Caco-2 (cell line): ENCODE measurements at regions not wholly inside any gene's neighbourhood (a gene's known extent, or its start where the extent isn't known, plus 50 kb on each side); places are given as distances from the start of the nearest gene placed in this dataset.

Experiments used
- BruUV-seq: library from RNA; stranded (reverse); fragments of 400-500 nt; replicated peaks from 2 replicates; lab custom pipeline; 2021; lab: Mats Ljungman, UMichigan
- CTCF ChIA-PET: fragments of 300-600 bp; sonication (Branson Sonifier 250); formaldehyde crosslinking; loops from one replicate; lab custom pipeline; 2022; ENCODE audit warnings: antibody characterized with exemption; lab: Charles Lee
- POLR2A ChIA-PET: fragments of 300-600 bp; sonication (Branson Sonifier 250); formaldehyde crosslinking; loops from one replicate; lab custom pipeline; 2022; ENCODE audit warnings: antibody characterized with exemption; lab: Charles Lee
- DNase-seq, 2 experiments: peaks; one replicate each; pipeline versions ENCODE4 v3.0.0 to v3.0.0-alpha.2; 2020 to 2022
- H3K27me3 ChIP-seq: replicated peaks from 2 replicates; pipeline ENCODE4 v1.6.0; 2011; ENCODE audit warnings: low read length; ENCODE audit not compliant: control insufficient read depth, insufficient read depth
- H3K36me3 ChIP-seq: 2 replicates; pipeline ENCODE4 v1.5.1; 2011; ENCODE audit warnings: low read length; ENCODE audit not compliant: control insufficient read depth, insufficient read depth
- H3K4me1 ChIP-seq: fragments of 250-450 bp; sonication (Bioruptor Pico); 2 replicates; pipeline ENCODE4 v1.5.1; 2020; ENCODE audit warnings: mild to moderate bottlenecking
- H3K4me3 ChIP-seq: 2 replicates; pipeline ENCODE4 v1.5.1; 2011; ENCODE audit warnings: low read depth, mild to moderate bottlenecking, control low read depth, low read length
- H3K9me3 ChIP-seq: fragments of 250-450 bp; sonication (Bioruptor Pico); 2 replicates; pipeline ENCODE4 v1.5.1; 2020; ENCODE audit warnings: mild to moderate bottlenecking, moderate library complexity
- H3K27ac Mint-ChIP-seq: one replicate; pipeline ENCODE4 v1.8.0; 2022; ENCODE audit warnings: mixed read lengths; ENCODE audit not compliant: unreplicated experiment
- H3K27me3 Mint-ChIP-seq: one replicate; pipeline ENCODE4 v1.8.0; 2022; ENCODE audit warnings: mixed read lengths; ENCODE audit not compliant: insufficient read depth, unreplicated experiment
- H3K36me3 Mint-ChIP-seq: one replicate; pipeline ENCODE4 v1.8.0; 2022; ENCODE audit warnings: mild to moderate bottlenecking, mixed read lengths; ENCODE audit not compliant: insufficient read depth, unreplicated experiment
- H3K4me1 Mint-ChIP-seq: one replicate; pipeline ENCODE4 v1.8.0; 2022; ENCODE audit warnings: low read depth, mixed read lengths; ENCODE audit not compliant: unreplicated experiment
- H3K4me3 Mint-ChIP-seq: one replicate; pipeline ENCODE4 v1.8.0; 2022; ENCODE audit warnings: mild to moderate bottlenecking, moderate library complexity, mixed read lengths; ENCODE audit not compliant: unreplicated experiment
- H3K9me3 Mint-ChIP-seq: one replicate; pipeline ENCODE4 v1.8.0; 2022; ENCODE audit warnings: mixed read lengths; ENCODE audit not compliant: unreplicated experiment
- CTCF ChIP-seq, 2 experiments: fragments of 200-600 bp in 1 of 2; IDR thresholded peaks; 1 replicate in 1 of 2; 2 replicates in 1 of 2; pipeline versions ENCODE4 v1.5.1 to v1.8.0; 2011 to 2022; ENCODE audit warnings: antibody characterized with exemption in 1 of 2, control low read depth in 1 of 2, inconsistent platforms in 1 of 2, low read depth in 1 of 2, low read length in 1 of 2, mild to moderate bottlenecking in 1 of 2, moderate library complexity in 1 of 2; ENCODE audit not compliant: insufficient read depth in 1 of 2, severe bottlenecking in 1 of 2, unreplicated experiment in 1 of 2
- intact Hi-C: fragments of 100-400 bp; cut with micrococcal nuclease; formaldehyde crosslinking; loops from one replicate; pipeline ENCODE4 v1.10.0; 2022; ENCODE audit not compliant: unreplicated experiment

DNA sequence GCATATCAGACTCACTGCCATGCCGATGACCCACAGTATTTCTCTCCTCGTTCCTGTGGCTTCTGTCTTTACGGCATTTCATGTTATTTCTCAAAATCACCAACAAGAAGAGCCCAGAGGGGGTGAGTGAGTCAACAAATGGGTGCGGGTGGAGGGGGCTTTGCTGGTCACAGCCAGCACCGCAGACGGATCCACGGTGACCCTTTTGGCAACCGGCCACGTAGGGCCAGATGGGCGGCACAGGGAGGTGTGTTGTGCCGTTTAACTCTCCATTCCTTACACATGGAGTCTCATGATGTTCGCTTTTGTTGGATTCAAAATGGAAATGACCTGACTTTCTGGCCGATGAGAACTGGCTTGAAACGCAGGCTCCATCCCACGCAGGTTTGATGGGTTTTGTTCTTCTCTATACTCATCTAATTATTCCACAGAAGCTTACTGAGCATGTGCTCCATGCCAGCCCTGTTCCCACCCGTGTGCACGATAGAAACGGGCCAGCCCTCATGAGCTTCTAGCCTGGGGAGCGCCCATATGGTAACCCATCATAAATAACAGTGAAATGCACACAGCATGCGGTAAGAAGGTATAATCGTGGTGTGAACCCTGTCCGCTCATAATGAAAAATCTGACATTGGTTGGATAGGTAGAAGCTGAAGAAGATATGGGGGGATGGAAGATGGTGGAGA is 319.9 kb downstream of the BRD1 start:
- H3K36me3 ChIP-seq: no peaks in the 10 kb centered on the region
- H3K36me3 Mint-ChIP-seq: no peaks in the 10 kb centered on the region
- ChIA-PET POLR2A (no interaction called here), CTCF (no interaction called here)
- H3K27me3 Mint-ChIP-seq: no peaks in the 10 kb centered on the region
- H3K4me1 ChIP-seq: peaks cover 5% of the 10 kb centered on the region
- H3K9me3 Mint-ChIP-seq: no peaks in the 10 kb centered on the region
- BruUV-seq: no TSS peak
- H3K27me3 ChIP-seq: no peaks in the 10 kb centered on the region
- no peak overlapping the region for H3K27ac Mint-ChIP-seq
- DNase-seq: no peak
- TF ChIP-seq CTCF (IDR thresholded peaks at IDR 0.05; ENCODE audit: insufficient read depth in 1 of 2, low read depth in 1 of 2, low read length in 1 of 2, severe bottlenecking in 1 of 2, unreplicated experiment in 1 of 2): no peak
- 0 out of 2 replicates have a peak, but pooled peaks cover 3% of the 10 kb centered on the region for H3K9me3 ChIP-seq
- intact Hi-C loops: no loop called here
- peaks cover 3% of the 10 kb centered on the region for H3K4me1 Mint-ChIP-seq
- no peak overlapping the region for H3K4me3 Mint-ChIP-seq
- H3K4me3 ChIP-seq: no peak overlapping the region

GRCh38 chr22:49506010-49506400 is 321.7 kb downstream of the BRD1 start:
- Histone ChIP-seq H3K9me3 (no peaks in the 10 kb centered on the region; the same call in 1 of the 2 replicates), H3K27me3 (no peaks in the 10 kb centered on the region), H3K4me3 (no peak overlapping the region), H3K4me1 (peaks cover 16% of the 10 kb centered on the region), H3K36me3 (no peaks in the 10 kb centered on the region)
- CTCF ChIA-PET: no interaction called here
- Mint-ChIP-seq H3K4me1 (peaks cover 5% of the 10 kb centered on the region), H3K27me3 (no peaks in the 10 kb centered on the region), H3K27ac (no peak overlapping the region), H3K36me3 (no peaks in the 10 kb centered on the region), H3K9me3 (no peaks in the 10 kb centered on the region), H3K4me3 (no peak overlapping the region)
- no peak for TF ChIP-seq CTCF (IDR thresholded peaks at IDR 0.05; ENCODE audit: insufficient read depth in 1 of 2, low read depth in 1 of 2, low read length in 1 of 2, severe bottlenecking in 1 of 2, unreplicated experiment in 1 of 2)
- POLR2A ChIA-PET: no interaction called here
- DNase-seq: no peak
- BruUV-seq: no TSS peak
- intact Hi-C loops: no loop called here

DNA sequence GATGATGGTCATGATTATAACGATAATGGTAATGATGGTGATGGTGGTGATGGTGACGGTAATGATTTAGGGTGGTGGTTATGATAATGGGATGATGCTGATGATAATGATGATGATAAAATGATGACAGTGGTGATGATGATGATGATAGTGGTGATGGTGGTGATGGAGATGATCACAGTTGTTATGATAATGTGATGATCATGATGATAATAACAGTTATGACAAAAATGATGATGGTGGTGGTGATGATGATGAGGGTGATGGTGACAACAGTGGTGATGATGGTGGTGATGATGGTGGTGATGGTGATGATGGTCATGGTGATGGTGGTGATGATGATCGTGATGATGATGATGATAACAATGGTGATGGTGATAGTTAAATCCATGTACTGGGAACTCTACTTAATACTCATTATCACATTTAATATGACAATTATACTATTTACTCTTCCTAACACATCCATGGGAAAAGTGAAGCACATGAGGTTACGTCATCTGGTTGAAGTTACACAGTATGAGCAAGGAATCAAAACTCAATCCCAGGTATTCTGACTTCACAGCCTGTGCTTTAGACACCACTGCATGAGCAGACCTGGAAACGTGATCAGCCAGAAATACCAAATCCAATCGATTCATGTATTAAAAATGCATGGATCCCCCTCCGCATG is 322.2 kb downstream of the BRD1 start:
- H3K4me1 Mint-ChIP-seq: peaks cover 5% of the 10 kb centered on the region

More for the DNA sequence above, 322.2 kb downstream of the BRD1 start:
- no peak overlapping the region for H3K4me3 Mint-ChIP-seq
- H3K36me3 ChIP-seq: no peaks in the 10 kb centered on the region
- intact Hi-C loops: no loop called here
- no peak for TF ChIP-seq CTCF (IDR thresholded peaks at IDR 0.05; ENCODE audit: insufficient read depth in 1 of 2, low read depth in 1 of 2, low read length in 1 of 2, severe bottlenecking in 1 of 2, unreplicated experiment in 1 of 2)
- peaks cover 16% of the 10 kb centered on the region for H3K4me1 ChIP-seq
- no peak overlapping the region for H3K27ac Mint-ChIP-seq
- no peak overlapping the region for H3K4me3 ChIP-seq
- DNase-seq: no peak
- H3K27me3 Mint-ChIP-seq: no peaks in the 10 kb centered on the region
- peaks cover 2% of the 10 kb centered on the region; the same call in 1 of the 2 replicates for H3K9me3 ChIP-seq
- ChIA-PET POLR2A (no interaction called here), CTCF (no interaction called here)
- no peaks in the 10 kb centered on the region for H3K9me3 Mint-ChIP-seq
- BruUV-seq: no TSS peak
- H3K27me3 ChIP-seq: no peaks in the 10 kb centered on the region
- H3K36me3 Mint-ChIP-seq: no peaks in the 10 kb centered on the region
